ENCODE measurements at regions not wholly inside any gene's neighbourhood (a gene's known extent, or its start where the extent isn't known, plus 50 kb on each side); places are given as distances from the start of the nearest gene placed in this dataset.

GRCh38 chr13:107034236-107034872 lies 466.4 kb upstream of the ARGLU1 start:
- DNase-seq (ENCODE audit: low spot score) = no peak

DNA sequence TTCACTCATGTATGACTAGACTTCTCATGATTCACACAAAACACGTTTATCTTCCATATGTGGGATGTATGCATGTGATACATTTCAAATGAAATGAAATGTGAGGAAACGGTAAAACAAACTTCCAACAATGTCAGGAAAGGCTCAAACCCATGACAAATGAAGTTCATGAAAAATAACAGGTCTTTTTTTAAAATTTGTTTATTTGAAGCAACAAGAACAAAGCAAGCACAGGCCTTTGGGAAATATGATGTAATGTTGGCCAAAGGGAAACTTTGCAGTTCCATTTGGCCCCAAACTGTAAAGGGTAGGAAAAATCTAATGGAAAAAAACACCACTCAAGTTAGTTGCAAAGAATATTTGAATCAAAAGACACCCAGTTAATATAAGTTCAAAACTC lies 463.8 kb upstream of the ARGLU1 start:
- DNase-seq (ENCODE audit: low spot score) = no peak

- DNase-seq (ENCODE audit: low spot score) = no peak
Measured at GRCh38 chr13:107028751-107029150, 460.8 kb upstream of the ARGLU1 start.

DNA sequence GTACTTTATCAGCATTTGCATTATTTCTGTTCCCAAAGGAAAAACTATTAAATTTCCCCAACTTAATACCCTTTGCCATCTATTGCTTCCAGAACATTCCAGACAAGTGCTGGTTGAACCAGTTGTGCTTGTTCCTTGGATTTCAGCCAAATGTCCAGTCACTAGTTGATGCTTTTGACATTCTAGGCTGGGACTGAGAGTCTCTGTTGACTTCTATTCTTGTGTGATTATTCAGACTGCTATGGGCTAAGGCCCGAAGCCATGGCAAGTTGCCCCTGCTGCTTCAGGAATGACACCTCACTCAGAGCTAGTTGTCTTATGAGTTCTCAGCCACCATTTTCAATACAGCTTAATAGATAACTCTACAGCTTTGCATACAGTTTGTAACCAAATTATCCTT lies 458.1 kb upstream of the ARGLU1 start:
- no peak for DNase-seq (ENCODE audit: low spot score)

- DNase-seq (ENCODE audit: low spot score) = no peak
Measured at GRCh38 chr13:107023335-107023734, 455.4 kb upstream of the ARGLU1 start.

- DNase-seq (ENCODE audit: low spot score) = no peak
Measured at GRCh38 chr13:107020393-107020792, 452.5 kb upstream of the ARGLU1 start.

DNA sequence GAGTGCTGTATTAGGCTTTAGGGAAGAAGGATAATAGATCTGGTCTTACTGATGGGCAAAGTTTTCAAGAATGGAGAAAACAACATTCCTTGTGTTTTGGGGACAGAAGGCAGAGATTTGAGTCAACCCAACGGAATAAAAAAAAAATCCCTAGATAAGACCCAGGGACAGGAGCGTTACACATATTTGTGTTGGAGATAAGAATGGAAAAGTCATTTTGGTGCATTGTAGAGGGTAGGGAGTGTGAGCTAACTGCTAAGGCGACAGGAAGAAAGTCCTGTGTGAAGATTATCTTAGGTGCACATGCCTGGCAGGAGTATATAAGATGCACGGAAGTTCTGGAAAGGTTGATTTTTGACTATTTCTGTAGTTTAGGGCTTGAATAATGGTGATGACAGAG lies 450.3 kb upstream of the ARGLU1 start:
- DNase-seq (ENCODE audit: low spot score) = no peak

GRCh38 chr13:107006661-107007060 lies 438.7 kb upstream of the ARGLU1 start:
- no peak for DNase-seq (ENCODE audit: low spot score)

DNA sequence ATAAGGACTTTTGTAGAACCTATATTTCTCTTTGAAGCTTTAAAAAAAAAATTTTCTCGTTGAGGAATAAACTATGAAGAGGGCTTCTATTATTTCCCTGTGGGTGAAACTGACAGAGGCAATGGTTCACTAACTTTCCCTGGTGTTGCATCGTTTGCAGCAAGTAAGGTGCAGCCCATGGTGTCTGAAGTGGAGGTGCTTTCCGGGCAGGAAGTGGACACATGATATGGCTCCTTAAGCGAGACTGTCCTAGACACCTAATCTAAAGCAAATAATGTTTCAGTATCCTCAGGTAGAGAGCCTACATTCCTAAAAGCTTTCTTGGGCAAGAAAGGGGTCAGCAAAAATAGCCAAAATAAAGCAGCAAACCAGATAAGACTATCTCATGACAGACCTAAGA lies 437.6 kb upstream of the ARGLU1 start:
- DNase-seq (ENCODE audit: low spot score) = no peak

DNA sequence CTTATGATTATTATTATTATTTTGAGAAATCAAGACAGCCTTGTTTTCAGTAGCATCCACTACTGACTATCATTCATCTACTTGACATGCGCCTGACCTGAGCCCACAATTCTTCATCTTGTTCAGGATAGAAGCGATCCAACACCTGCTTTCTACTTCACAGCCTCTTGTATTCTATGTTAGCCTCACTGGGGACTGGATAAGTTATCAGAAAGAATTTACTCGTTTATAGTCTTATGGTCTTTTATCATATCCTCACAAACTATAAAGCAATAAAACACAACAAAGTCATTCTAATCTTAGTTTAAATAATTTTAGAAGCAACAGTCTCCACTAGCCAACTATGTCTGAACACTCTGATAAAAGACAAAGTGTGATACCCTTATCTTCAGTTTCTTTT lies 436.0 kb upstream of the ARGLU1 start:
- no peak for DNase-seq (ENCODE audit: low spot score)

DNA sequence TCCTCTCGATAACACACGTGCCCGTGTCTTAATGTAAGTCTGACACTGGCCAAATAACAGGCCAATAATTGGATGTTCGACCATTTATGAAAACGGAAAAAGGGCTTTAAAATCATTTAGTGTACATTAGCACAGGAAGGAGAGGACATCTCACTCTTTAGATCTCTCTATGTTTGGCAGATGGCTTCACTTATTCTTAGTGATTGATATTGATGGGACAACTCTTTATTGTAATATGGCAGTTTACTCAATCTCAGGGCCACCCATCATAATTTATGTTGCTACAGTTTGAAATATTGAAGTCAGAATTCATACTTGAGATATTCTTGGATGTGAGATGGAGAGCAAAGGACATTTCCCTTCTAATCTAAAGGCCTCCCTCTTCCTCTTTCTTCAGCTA lies 430.7 kb upstream of the ARGLU1 start:
- DNase-seq (ENCODE audit: low spot score) = no peak

DNA sequence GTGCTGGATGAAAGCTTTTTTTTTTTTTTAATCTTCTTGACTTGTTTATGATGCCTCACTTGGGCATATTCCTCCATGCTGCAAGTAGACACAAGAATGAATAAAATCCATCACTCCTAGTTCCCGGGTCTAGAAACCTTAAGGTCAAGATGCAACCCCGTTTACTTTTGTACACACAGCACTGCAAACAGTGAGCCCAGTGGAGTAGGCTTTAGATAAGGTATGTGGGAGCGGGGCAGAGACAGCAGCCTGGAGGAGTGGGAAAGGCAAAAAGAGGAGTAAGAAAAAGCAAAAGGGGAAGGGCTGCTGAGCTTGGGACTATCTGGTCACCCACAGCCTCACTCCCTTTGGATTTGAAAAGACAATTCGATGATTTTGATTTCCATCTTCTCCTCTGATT lies 429.8 kb upstream of the ARGLU1 start:
- no peak for DNase-seq (ENCODE audit: low spot score)

- DNase-seq (ENCODE audit: low spot score) = no peak
Measured at GRCh38 chr13:106996867-106997618, 429.1 kb upstream of the ARGLU1 start.

GRCh38 chr13:106990594-106990993 lies 422.7 kb upstream of the ARGLU1 start:
- no peak for DNase-seq (ENCODE audit: low spot score)

- DNase-seq (ENCODE audit: low spot score) = no peak
Measured at GRCh38 chr13:106989876-106990275, 421.9 kb upstream of the ARGLU1 start.

DNA sequence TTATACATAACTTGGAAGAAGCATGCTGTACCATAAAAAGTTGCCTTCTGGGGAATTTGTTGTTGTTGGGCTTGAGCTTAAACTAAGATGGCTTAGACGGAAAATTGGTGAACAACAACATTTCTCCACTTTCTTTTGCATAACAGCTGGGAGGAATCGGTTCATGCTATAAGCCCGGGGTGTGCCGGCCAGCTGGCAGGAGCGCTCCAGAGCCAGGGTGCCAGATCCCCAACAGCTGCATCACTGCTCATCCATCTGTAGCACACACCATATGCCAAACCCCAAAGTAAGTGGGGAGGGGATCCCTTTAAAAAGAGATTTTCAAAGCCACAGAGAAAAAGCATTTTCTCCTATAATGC lies 419.5 kb upstream of the ARGLU1 start:
- no peak for DNase-seq (ENCODE audit: low spot score)

- DNase-seq (ENCODE audit: low spot score) = no peak
Measured at GRCh38 chr13:106986687-106987426, 418.9 kb upstream of the ARGLU1 start.

- DNase-seq (ENCODE audit: low spot score) = no peak
Measured at GRCh38 chr13:106986033-106986484, 418.1 kb upstream of the ARGLU1 start.

DNA sequence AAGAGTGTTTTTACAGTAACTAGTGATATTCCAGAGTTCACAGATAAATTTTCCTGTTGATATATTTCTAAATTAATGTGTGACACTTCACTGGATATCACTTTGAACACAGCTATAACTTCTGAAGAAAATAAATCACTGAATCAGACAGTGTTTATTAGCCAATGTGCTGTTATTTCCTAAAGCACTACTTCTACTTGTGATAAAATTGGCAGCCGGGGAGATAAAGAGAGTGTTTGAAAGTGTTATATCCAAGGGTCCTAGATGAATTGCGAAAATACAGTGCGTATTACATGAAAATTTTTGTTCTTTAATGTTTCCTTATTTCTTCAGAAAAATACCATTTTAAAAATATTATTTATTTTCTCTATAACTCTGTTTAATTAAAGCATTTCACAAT lies 417.5 kb upstream of the ARGLU1 start:
- DNase-seq (ENCODE audit: low spot score) = no peak

DNA sequence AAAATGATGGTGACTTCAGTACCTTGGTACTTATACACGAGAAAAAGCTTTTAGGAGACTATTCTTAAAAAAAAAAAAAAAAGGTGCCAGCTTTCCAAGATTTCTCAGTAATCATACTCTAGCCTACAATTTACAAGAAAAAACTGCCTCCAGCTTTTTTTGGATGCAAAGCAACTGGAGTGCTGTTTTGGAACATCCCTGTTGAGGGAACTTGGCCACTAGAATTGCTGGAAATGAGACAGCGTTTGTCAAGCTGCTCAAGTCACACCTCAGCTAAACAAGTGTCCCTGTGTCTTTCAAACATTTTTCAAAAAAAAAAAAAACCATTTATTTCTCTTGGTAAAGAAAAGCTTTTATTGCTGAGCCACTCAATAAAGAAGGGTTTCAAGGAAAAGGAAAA lies 413.1 kb upstream of the ARGLU1 start:
- DNase-seq (ENCODE audit: low spot score) = no peak

GRCh38 chr13:106967391-106967790 lies 399.5 kb upstream of the ARGLU1 start:
- DNase-seq (ENCODE audit: low spot score) = no peak

- DNase-seq (ENCODE audit: low spot score) = no peak
Measured at GRCh38 chr13:106963151-106963550, 395.2 kb upstream of the ARGLU1 start.

DNA sequence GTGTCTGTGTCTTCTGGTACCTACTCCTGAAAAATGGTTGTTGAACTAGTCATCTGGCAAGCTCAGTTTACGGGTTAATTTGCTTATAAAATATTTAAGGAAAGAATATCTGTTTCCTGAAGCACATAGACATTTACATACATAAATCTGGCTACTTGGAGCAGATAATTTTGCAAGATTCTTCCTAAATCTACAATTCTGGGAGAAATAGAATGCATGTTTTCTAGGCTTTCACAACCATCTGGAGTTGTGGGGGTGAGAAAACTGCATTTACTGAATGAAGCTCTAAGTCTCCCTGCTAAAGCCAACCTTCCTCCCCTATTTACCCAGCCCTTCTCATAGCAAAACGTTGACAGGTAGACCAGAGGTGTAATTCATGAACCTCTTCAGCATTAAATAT lies 393.7 kb upstream of the ARGLU1 start:
- DNase-seq (ENCODE audit: low spot score) = no peak

Data from germinal center (tissue), 1 donor.